Neural cell (in vitro differentiated cells): ENCODE measurements at regions not wholly inside any gene's neighbourhood (a gene's known extent, or its start where the extent isn't known, plus 50 kb on each side); places are given as distances from the start of the nearest gene placed in this dataset.

ENCODE experiments used
- EP300 ChIP-seq: fragments of 450-650 bp; conservative IDR thresholded peaks from 2 replicates; pipeline ENCODE4 v1.6.1; 2014; ENCODE audit warnings: antibody characterized with exemption, mild to moderate bottlenecking, moderate library complexity; ENCODE audit not compliant: poor library complexity, severe bottlenecking
- EZH2 ChIP-seq: fragments of 200-600, 300-800 bp; shearing (Covaris generic), sonication (generic); IDR thresholded peaks from 2 replicates; pipeline ENCODE4 v1.6.1; 2014; ENCODE audit warnings: antibody characterized with exemption, low read length, borderline replicate concordance, mild to moderate bottlenecking; ENCODE audit not compliant: insufficient read depth, poor library complexity, severe bottlenecking
- TF ChIP-seq, protein P1 (sequence below): fragments of 450-650 bp; IDR thresholded peaks from 2 replicates; pipeline ENCODE4 v1.5.1; 2014; ENCODE audit warnings: antibody characterized with exemption, mild to moderate bottlenecking, moderate library complexity; ENCODE audit not compliant: poor library complexity, severe bottlenecking

- TF ChIP-seq EZH2 (no peak), EP300 (no peak)
- TF ChIP-seq, protein P1, sequence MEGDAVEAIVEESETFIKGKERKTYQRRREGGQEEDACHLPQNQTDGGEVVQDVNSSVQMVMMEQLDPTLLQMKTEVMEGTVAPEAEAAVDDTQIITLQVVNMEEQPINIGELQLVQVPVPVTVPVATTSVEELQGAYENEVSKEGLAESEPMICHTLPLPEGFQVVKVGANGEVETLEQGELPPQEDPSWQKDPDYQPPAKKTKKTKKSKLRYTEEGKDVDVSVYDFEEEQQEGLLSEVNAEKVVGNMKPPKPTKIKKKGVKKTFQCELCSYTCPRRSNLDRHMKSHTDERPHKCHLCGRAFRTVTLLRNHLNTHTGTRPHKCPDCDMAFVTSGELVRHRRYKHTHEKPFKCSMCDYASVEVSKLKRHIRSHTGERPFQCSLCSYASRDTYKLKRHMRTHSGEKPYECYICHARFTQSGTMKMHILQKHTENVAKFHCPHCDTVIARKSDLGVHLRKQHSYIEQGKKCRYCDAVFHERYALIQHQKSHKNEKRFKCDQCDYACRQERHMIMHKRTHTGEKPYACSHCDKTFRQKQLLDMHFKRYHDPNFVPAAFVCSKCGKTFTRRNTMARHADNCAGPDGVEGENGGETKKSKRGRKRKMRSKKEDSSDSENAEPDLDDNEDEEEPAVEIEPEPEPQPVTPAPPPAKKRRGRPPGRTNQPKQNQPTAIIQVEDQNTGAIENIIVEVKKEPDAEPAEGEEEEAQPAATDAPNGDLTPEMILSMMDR, result no peak
These were observed 322.5 kb upstream of the EPHA6 start for GRCh38 chr3:96491868-96492267.
